ENCODE measurements at regions not wholly inside any gene's neighbourhood (a gene's known extent, or its start where the extent isn't known, plus 50 kb on each side); places are given as distances from the start of the nearest gene placed in this dataset.

- DNase-seq (ENCODE audit: low read depth): no peak
These were observed 225.0 kb upstream of the ANKRD55 start for GRCh38 chr5:56457887-56458812.

DNA sequence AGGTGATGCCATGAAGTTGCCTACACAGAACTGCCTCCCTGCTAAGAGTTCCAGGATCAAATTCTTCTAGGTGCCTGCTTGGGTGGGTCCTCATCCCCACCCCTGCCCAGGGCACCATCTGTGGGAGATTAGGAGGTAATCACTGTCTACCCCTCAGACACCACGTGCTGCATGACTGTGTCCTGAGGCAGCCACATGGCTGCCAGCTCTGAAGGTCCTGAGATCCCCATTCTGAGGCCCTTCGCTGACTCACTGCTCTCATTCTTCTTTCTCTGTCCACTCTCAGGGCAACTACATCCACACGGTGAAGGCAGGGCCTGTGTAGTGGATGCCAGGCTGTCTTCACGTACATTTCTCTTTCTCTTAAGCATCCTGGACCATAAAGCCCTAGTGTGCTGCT, 222.9 kb upstream of the ANKRD55 start:
- DNase-seq (ENCODE audit: low read depth): no peak

GRCh38 chr5:56455417-56455816, 222.3 kb upstream of the ANKRD55 start:
- DNase-seq (ENCODE audit: low read depth): no peak

DNA sequence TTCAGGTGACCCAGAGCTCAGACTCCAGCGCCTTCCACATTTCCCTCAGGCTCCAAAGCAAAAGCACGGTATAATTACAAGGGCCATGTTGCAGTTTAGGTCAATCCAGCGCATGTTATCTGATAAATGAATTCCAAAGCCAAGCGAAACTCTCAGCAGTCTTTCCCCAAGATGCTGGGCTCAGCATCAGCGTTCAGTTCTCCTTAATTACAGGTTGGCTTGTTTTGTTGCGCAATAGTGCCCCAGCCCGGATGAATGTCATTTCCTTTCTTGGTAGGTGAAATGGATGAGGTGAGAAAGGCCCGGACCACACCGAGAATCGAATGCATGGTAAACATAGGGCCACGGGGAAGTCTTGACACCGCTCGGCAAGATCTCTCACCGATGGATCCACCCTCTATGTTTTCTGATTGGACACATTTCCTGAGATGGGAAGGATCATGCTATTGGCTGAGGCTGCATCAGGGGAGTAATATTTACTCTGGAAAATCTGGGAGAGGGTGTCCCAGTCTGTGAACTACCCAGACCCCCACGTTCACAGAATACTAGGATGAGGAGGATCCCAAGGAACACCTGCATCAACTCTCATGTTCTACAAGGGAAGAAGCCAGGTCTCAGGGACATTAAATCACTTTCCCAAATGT, 221.2 kb upstream of the ANKRD55 start:
- no peak for DNase-seq (ENCODE audit: low read depth)

DNA sequence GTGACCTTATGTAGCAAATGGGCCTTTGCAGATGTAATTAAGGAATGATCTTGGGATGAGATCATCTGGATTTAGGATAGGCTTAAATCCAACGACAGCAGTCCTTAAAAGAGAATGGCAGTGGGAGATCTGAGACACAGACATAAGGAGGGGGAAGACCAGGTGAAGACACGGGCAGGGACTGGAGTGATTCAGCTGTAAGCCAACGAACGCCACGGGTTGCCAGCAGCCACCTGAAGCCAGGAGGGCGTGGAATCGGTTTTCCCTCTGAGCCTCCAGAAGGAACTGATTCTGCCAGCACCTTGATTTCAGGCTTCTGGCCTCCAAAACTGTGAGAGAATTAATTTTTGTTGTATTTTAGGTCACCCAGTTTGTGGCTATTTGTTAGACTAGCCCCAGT, 218.6 kb upstream of the ANKRD55 start:
- no peak for DNase-seq (ENCODE audit: low read depth)

DNA sequence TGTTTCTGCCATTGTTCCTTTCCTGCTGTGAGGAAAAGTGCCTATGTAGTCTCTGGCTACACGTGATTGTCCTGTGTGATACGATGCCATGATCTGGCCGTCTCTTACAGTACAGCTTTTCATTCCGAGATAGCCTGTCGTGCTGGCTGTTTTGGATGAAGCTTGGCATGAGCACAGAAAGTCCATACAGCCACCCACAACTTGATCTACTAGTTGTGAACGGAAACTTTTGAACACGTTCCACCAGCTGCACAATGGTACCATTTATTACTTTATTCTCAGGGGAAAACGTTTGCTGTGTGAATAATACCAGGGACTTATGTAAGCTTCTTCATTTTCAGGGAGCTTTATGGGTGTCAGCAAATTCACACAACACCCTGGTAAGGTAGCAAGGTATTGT, 217.6 kb upstream of the ANKRD55 start:
- no peak for DNase-seq (ENCODE audit: low read depth)

GRCh38 chr5:56449071-56449640, 216.0 kb upstream of the ANKRD55 start:
- no peak for DNase-seq (ENCODE audit: low read depth)

DNA sequence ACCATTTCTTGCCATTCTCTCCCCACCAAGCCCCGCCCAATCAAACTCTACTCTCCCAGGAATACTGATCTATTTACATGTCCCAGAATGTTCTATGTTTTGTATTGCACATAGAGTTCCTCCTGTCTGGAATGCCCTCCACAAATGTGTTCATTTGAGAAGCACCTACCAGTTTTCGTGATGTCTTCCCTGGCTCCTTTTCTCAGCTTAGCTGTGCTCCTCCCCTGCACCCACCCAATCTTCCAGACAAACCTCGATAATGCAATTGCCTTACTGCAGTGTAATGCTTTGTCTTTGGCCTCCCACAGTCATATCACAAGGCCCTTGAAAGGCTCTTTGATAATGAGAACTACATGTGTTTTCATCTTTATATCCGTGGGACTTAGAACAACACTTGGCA, 214.5 kb upstream of the ANKRD55 start:
- no peak for DNase-seq (ENCODE audit: low read depth)

DNA sequence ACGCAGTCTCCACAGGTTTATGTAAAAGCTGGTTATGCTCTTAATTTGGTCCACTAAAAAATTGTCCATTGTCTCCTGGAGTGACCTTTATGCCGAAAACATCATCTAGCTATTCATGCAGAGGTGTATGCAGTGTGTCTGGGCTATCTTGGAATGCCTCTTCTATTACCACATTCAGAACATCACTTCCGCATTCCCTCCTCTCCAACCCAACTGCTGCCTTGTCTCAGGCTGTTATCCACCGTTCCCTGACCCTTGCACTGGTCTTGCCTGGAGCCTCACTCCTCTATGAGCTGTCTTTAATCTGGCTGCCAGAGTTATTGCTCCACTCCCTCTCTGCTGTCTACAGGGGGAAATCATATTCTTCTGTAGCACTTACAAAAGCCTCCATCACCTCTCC, 214.1 kb upstream of the ANKRD55 start:
- DNase-seq (ENCODE audit: low read depth): no peak

DNA sequence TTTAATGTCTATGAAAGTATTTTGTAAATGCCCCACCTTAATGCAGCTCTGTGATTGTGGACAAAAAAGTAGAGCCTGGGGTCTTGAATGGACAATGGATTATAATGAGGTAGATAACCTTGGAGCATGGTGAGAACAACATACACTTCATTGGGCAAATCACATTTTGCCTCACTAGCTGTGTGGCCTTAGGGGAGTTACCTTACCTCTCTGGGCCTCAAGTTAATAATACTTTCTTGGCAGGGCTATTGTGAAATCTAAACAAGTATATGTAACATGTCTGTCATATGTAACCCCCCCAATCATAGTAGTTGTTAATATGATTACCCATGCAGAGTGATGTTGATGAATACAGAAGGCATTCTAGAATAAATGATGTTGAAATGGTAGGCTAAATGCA, 213.6 kb upstream of the ANKRD55 start:
- no peak for DNase-seq (ENCODE audit: low read depth)

DNA sequence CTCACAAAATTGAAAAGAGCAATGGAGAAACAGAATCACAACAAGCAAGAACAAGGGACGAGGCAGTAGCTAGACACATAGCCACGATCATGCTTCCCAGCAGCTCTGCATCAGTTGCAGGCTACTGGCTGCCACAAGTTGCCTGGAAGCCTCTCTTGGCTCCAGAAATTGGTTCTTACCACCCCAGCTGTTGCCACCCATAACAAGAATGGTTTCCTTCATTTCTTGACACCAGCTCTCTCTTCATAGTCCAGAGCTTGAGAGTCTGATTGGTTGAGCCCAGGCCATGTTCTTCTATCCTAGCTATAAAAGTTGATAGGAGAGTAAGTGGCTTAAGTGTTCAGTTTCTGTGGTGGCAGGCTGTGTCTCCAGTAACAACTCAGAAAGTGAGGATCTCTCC, 210.7 kb upstream of the ANKRD55 start:
- DNase-seq (ENCODE audit: low read depth): no peak

GRCh38 chr5:56440871-56441740, 208.0 kb upstream of the ANKRD55 start:
- no peak for DNase-seq (ENCODE audit: low read depth)

- DNase-seq (ENCODE audit: low read depth): no peak
These were observed 201.9 kb upstream of the ANKRD55 start for GRCh38 chr5:56434986-56435385.

DNA sequence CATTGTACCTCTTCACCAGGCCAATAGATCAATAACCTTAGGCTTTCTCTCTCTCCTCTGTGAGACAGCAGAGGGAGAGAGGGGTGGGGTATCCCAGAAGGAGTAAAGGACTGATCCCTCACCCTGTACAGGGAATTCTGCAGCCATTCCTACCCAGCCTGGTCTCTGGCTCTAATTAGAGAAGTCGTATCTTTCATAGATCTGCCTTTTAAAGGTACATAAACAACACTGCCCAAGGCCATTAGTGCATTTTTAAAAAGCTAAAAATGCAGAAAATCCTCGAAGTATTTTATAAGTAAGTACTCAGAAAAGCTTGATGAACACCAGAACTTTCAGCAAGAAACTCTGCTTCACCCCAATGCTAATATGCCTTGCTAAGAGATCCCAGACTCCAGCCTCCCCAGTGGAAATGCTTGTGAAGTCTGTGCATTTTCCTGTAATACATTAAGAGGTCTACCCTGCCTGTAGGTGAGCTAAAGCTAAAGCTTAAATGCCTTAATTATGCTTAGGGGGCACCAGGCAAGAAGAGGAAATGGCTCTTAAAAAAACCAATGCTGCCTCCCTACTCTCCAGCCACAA, 200.0 kb upstream of the ANKRD55 start:
- no peak for DNase-seq (ENCODE audit: low read depth)

DNA sequence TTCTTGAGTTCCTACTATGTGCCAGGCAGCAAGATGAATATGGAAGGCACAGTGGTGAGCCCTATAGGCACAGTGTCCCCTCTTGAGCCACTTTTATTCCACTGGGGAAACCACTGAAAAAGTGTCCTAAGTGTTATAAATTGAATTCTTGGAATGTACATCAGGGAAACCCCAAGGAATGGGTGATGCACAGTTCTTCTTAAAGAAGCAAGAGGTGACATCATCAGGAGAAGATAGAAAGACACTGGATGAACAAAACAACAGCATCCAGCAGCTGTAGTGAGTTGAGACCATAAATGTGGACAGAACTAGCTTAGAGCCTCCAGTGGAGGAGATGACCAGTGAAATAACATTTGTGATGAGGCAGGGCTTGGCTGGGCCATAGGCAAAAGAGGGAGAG, 199.2 kb upstream of the ANKRD55 start:
- no peak for DNase-seq (ENCODE audit: low read depth)

- no peak for DNase-seq (ENCODE audit: low read depth)
These were observed 197.3 kb upstream of the ANKRD55 start for GRCh38 chr5:56430422-56430821.

DNA sequence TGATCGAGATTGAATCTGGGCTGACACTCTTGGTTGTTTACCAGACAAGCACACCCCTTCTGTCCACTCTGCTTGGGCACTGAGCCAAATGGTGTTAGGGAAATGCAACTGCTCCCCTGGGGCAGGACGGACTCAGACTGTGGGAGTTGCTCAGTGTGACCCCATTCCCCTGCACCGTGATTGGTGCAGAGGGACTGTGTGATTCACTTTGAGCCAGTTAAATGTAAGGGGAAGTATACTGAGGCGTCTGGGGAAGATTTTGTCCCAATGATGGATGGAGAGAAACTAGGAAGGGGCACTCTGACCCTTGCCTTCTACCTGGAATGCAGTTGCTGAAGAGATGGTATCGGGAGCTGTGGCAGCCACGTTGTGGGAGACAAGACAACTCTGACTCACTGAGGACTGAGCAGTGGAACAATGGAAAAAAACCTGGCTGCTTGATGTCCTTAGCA, 196.0 kb upstream of the ANKRD55 start:
- DNase-seq (ENCODE audit: low read depth): no peak

GRCh38 chr5:56426693-56427092, 193.6 kb upstream of the ANKRD55 start:
- DNase-seq (ENCODE audit: low read depth): no peak

DNA sequence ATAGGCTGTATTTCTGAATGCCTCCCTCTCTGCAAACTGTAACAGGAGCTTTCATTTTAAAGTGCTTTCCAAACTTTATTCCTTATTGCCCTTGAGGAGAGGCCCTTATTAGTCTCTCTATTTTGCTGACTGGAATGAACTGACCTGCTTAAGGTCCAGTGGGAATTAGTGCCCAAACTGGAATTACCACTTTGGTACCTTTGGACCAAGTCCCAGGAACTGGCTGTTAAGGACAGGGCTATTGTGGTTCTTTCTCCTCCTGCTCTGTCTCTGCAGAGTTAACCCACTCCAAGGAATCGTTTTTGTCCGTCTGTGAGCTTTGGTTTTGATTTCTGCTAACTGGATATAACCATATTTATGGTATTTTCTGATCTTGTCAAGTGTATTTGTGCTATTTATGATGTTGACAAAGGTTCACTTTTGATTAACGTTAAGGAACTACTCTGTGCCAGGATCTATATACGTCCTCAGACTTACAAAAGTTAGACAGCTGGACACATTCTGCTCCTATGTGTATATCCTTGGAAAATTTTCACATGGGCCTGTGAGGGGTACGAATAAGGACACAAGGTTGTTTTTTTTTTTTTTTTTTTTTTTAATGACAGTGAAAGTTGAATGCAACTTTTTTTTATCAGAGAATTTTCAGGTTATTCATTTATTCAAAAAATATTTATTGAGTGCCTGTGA, 189.1 kb upstream of the ANKRD55 start:
- no peak for DNase-seq (ENCODE audit: low read depth)

DNA sequence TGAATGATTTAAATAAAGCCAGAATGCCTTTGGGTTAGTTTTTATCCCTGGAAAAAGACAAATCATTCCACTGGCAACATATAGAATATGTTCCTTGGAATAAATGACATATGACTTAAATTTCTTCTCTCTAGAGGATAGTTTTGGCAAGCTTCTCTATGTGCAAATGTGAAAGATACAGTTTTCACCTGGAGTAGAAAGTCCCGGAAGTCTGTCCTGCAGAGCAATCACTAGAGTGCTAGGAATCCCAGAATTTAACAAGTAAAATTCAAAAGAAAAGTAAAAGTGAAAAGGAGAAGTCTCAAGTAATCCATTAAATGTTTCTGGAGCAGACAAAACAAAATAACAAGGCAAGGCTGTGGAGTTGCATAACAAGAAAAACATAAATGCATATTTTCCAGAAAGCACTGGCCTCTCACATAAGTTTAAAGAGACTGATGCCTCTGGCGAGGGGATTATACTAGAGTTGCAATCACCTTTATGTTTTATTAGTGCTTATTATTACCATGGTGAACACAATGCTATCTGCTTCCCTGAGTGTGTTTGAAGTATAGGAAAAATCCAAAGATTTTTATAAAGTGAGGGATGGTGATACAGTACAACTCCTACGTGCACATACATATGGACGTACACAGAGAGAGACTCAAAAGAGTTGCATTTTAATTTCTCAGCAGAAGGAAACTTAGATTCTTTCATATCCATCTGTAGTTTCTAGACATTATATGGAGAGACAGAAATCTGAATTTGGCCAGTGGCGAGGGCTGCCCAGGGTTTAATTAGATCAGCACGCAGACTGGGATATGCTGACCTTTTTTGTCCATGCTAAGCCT, 188.3 kb upstream of the ANKRD55 start:
- DNase-seq (ENCODE audit: low read depth): no peak
